SU-DHL-6 (cell line): ENCODE measurements at regions not wholly inside any gene's neighbourhood (a gene's known extent, or its start where the extent isn't known, plus 50 kb on each side); places are given as distances from the start of the nearest gene placed in this dataset.

ENCODE experiments used
- H2AFZ ChIP-seq: fragments of 200-600 bp; sonication (generic); 2 replicates; pipeline ENCODE4 v1.6.1; 2014; ENCODE audit warnings: low read depth, mild to moderate bottlenecking, moderate library complexity, mixed read lengths, antibody characterized with exemption, low read length; ENCODE audit not compliant: severe bottlenecking
- H3F3A ChIP-seq: fragments of 200-600 bp; shearing (Covaris generic); 2 replicates; pipeline ENCODE4 v1.6.0; 2016; ENCODE audit warnings: antibody characterized with exemption, mild to moderate bottlenecking; ENCODE audit not compliant: insufficient read depth
- H3K27ac ChIP-seq: fragments of 200-600 bp; sonication (generic); 2 replicates; pipeline ENCODE4 v1.5.1; 2016; ENCODE audit warnings: low read depth, mild to moderate bottlenecking, low read length, moderate library complexity, mixed read lengths
- H3K27me3 ChIP-seq: fragments of 200-600 bp; sonication (generic), shearing (Covaris generic); 2 replicates; pipeline ENCODE4 v1.6.0; 2014; ENCODE audit warnings: mild to moderate bottlenecking, low read length
- H3K36me3 ChIP-seq: fragments of 200-600 bp; sonication (generic); 2 replicates; pipeline ENCODE4 v1.6.1; 2014; ENCODE audit warnings: mild to moderate bottlenecking, low read length, mixed read lengths
- H3K4me2 ChIP-seq: fragments of 300-600, 200-600 bp; shearing (Covaris generic), sonication (generic); 2 replicates; pipeline ENCODE4 v1.6.0; 2014; ENCODE audit warnings: low read length, low read depth, mild to moderate bottlenecking; ENCODE audit not compliant: poor library complexity, severe bottlenecking
- H3K4me3 ChIP-seq: fragments of 200-600 bp; sonication (generic); 2 replicates; pipeline ENCODE4 v1.5.1; 2014; ENCODE audit warnings: antibody characterized with exemption, low read length, mild to moderate bottlenecking, mixed read lengths; ENCODE audit not compliant: insufficient read depth, poor library complexity, severe bottlenecking
- H3K79me2 ChIP-seq: fragments of 200-600 bp; sonication (generic); 2 replicates; pipeline ENCODE4 v1.6.1; 2014; ENCODE audit warnings: mild to moderate bottlenecking, low read length, moderate library complexity; ENCODE audit not compliant: insufficient read depth
- H3K9ac ChIP-seq: fragments of 200-600 bp; sonication (generic); 2 replicates; pipeline ENCODE4 v1.7.0; 2014; ENCODE audit warnings: mild to moderate bottlenecking, low read length
- H3K9me2 ChIP-seq: fragments of 200-600 bp; sonication (generic); replicated peaks from 2 replicates; pipeline ENCODE4 v1.6.1; 2014; ENCODE audit warnings: low read length; ENCODE audit not compliant: insufficient read depth
- H3K9me3 ChIP-seq: fragments of 200-600 bp; sonication (generic); 2 replicates; pipeline ENCODE4 v1.6.1; 2014; ENCODE audit warnings: low read length, mixed read lengths; ENCODE audit not compliant: insufficient read depth
- H4K20me1 ChIP-seq: fragments of 200-600 bp; sonication (generic); 2 replicates; pipeline ENCODE4 v1.6.1; 2014; ENCODE audit warnings: low read depth, mild to moderate bottlenecking, antibody characterized with exemption, low read length, moderate library complexity, mixed read lengths
- CTCF ChIP-seq: fragments of 200-600 bp; sonication (generic); IDR thresholded peaks from one replicate; pipeline ENCODE4 v1.5.1; 2017; ENCODE audit warnings: antibody characterized with exemption, mild to moderate bottlenecking, low read length, moderate library complexity; ENCODE audit not compliant: insufficient read depth, poor library complexity, severe bottlenecking
- EZH2phosphoT487 ChIP-seq: fragments of 200-600 bp; sonication (generic), shearing (Covaris generic); conservative IDR thresholded peaks from 2 replicates; pipeline ENCODE4 v1.6.1; 2018; ENCODE audit warnings: mild to moderate bottlenecking, antibody characterized with exemption, low read length, moderate library complexity, mixed read lengths

- H3K4me3 ChIP-seq, result no peak overlapping the region
- no peaks in the 10 kb centered on the region for H4K20me1 ChIP-seq
- no peak overlapping the region for H3K9ac ChIP-seq
- H3K9me3 ChIP-seq, result no peaks in the 10 kb centered on the region
- H3K36me3 ChIP-seq, result no peaks in the 10 kb centered on the region
- 0 out of 2 replicates have a peak, but pooled peaks cover 3% of the 10 kb centered on the region for H3K9me2 ChIP-seq
- TF ChIP-seq EZH2phosphoT487 (no peak), CTCF (no peak)
- H3K79me2 ChIP-seq, result no peaks in the 10 kb centered on the region
- H3K4me2 ChIP-seq, result no peak overlapping the region
- H2AFZ ChIP-seq, result no peak overlapping the region
- no peaks in the 10 kb centered on the region for H3F3A ChIP-seq
- H3K27me3 ChIP-seq, result no peaks in the 10 kb centered on the region
- H3K27ac ChIP-seq, result no peak overlapping the region
Measured at GRCh38 chr1:58866578-58866977, 82.7 kb upstream of the JUN start.

DNA sequence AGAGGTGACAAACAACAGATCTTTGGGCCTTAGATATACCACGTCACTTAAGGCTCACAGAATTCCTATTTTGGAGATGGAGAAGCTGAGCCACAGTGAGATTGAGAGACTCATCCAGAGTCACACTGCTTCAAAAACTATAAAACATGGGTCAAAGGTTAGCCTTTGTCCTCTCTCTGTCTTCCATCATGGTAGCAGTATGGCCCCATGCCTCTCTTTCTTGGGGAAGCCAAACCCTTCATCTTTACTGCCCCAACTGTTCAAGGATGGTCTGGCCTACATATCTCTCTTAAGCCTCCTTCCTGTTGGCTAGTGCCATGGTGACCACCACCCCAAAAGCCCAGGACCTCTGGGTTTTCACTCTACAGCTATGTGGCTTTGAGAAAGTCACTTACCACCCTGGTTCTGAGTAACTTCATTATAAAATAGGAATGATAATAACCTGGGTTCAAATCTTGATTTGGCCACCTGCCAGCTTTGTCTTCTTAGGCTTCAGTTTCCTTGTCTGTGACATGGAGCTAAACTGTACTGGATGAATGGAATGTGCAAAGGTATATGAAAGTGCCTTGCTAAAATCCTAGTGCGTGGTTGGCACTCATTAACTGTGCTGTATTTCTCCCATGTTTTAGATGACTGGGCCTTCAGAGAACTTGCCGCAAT, 85.9 kb upstream of the JUN start:
- Histone ChIP-seq H3K9me3 (no peaks in the 10 kb centered on the region), H2AFZ (no peak overlapping the region), H3F3A (no peaks in the 10 kb centered on the region), H3K4me3 (no peak overlapping the region), H3K9ac (no peak overlapping the region), H4K20me1 (no peaks in the 10 kb centered on the region), H3K27ac (no peak overlapping the region), H3K36me3 (no peaks in the 10 kb centered on the region), H3K79me2 (no peaks in the 10 kb centered on the region), H3K27me3 (no peaks in the 10 kb centered on the region), H3K9me2 (no peaks in the 10 kb centered on the region), H3K4me2 (no peak overlapping the region)
- TF ChIP-seq CTCF (no peak), EZH2phosphoT487 (no peak)

- Histone ChIP-seq H3K4me3 (no peak overlapping the region), H3K9me2 (no peaks in the 10 kb centered on the region), H3K79me2 (no peaks in the 10 kb centered on the region), H3K4me2 (no peak overlapping the region), H3K9me3 (no peaks in the 10 kb centered on the region), H4K20me1 (no peaks in the 10 kb centered on the region), H3K36me3 (no peaks in the 10 kb centered on the region), H3F3A (no peaks in the 10 kb centered on the region), H3K9ac (no peak overlapping the region), H3K27me3 (no peaks in the 10 kb centered on the region), H2AFZ (no peak overlapping the region), H3K27ac (no peak overlapping the region)
- no peak for TF ChIP-seq EZH2phosphoT487
- no peak for TF ChIP-seq CTCF
Measured at GRCh38 chr1:58870298-58870676, 86.4 kb upstream of the JUN start.
